HEK293 (cell line): ENCODE measurements at regions not wholly inside any gene's neighbourhood (a gene's known extent, or its start where the extent isn't known, plus 50 kb on each side); places are given as distances from the start of the nearest gene placed in this dataset.
A peak's percentile ranks its signal among the peaks of the same experiment; 100 is the strongest.

ENCODE experiments used
- CTCF ChIA-PET: fragments of 350-600 bp; formaldehyde crosslinking; extraction: SDS; loops from one replicate; lab custom pipeline; 2021; ENCODE audit warnings: antibody characterized with exemption; lab: Yijun Ruan, JAX
- POLR2A ChIA-PET: fragments of 300-600 bp; formaldehyde crosslinking; extraction: SDS; loops from one replicate; lab custom pipeline; 2020; ENCODE audit warnings: antibody characterized with exemption, inconsistent platforms; lab: Yijun Ruan, JAX
- H3K27ac ChIP-seq: fragments of 200-500 bp; sonication (Bioruptor generic); 2 replicates; pipeline ENCODE4 v1.5.1; 2014; ENCODE audit warnings: low read depth, low read length, control low read depth, inconsistent platforms; ENCODE audit errors: extremely low read depth
- H3K36me3 ChIP-seq, 2 experiments: fragments of 200-500 bp in 1 of 2; sonication (Bioruptor generic) in 1 of 2; 1 replicate in 1 of 2; 2 replicates in 1 of 2; pipeline ENCODE4 v1.5.1; 2014 to 2017; ENCODE audit warnings: inconsistent platforms in 2 of 2, low read length in 2 of 2; ENCODE audit not compliant: control insufficient read depth in 2 of 2, insufficient read depth in 1 of 2
- H3K4me1 ChIP-seq: fragments of 200-500 bp; sonication (Bioruptor generic); 2 replicates; pipeline ENCODE4 v1.5.1; 2014; ENCODE audit warnings: mild to moderate bottlenecking, low read length, inconsistent platforms; ENCODE audit not compliant: control insufficient read depth, insufficient read depth
- H3K4me3 ChIP-seq: 2 replicates; pipeline ENCODE4 v1.5.1; 2011; ENCODE audit warnings: low read depth, mild to moderate bottlenecking, control low read depth, low read length, moderate library complexity
- H3K9me3 ChIP-seq: fragments of 200-500 bp; sonication (Bioruptor generic); 2 replicates; pipeline ENCODE4 v1.5.1; 2014; ENCODE audit warnings: low read depth, low read length, inconsistent platforms; ENCODE audit not compliant: control insufficient read depth, insufficient read depth
- BCL11A ChIP-seq: fragments of 450-650 bp; formaldehyde crosslinking; IDR thresholded peaks from 2 replicates; pipeline ENCODE4 v1.5.1; 2016; ENCODE audit warnings: low read depth, missing biosample characterization, missing genetic modification characterization
- BCL6B ChIP-seq: fragments of 450-650 bp; formaldehyde crosslinking; IDR thresholded peaks from 2 replicates; pipeline ENCODE4 v1.5.1; 2017; ENCODE audit warnings: missing biosample characterization, missing genetic modification characterization
- GLIS1 ChIP-seq: fragments of 450-650 bp; formaldehyde crosslinking; IDR thresholded peaks from 2 replicates; pipeline ENCODE4 v1.5.1; 2016; ENCODE audit warnings: missing biosample characterization, missing genetic modification characterization
- HOXC10 ChIP-seq: sonication (generic); formaldehyde crosslinking; IDR thresholded peaks from 2 replicates; pipeline ENCODE4 v1.8.1; 2023; ENCODE audit warnings: mild to moderate bottlenecking, missing genetic modification reagents
- MZF1 ChIP-seq: fragments of 450-650 bp; formaldehyde crosslinking; IDR thresholded peaks from 2 replicates; pipeline ENCODE4 v1.5.1; 2017; ENCODE audit warnings: missing biosample characterization, missing genetic modification characterization, borderline replicate concordance
- PATZ1 ChIP-seq: fragments of 450-650 bp; formaldehyde crosslinking; IDR thresholded peaks from 2 replicates; pipeline ENCODE4 v1.5.1; 2016; ENCODE audit warnings: missing biosample characterization, missing genetic modification characterization
- SETDB1 ChIP-seq: IDR thresholded peaks from one replicate; pipeline ENCODE4 v1.6.1; 2017; ENCODE audit warnings: mild to moderate bottlenecking, low read length, moderate library complexity, mixed read lengths; ENCODE audit not compliant: insufficient read length
- YY1 ChIP-seq: fragments of 450-650 bp; formaldehyde crosslinking; IDR thresholded peaks from 2 replicates; pipeline ENCODE4 v1.5.1; 2018; ENCODE audit warnings: missing biosample characterization, missing genetic modification characterization
- ZBTB21 ChIP-seq: fragments of 450-650 bp; formaldehyde crosslinking; IDR thresholded peaks from 2 replicates; pipeline ENCODE4 v1.5.1; 2017; ENCODE audit warnings: missing biosample characterization, missing genetic modification characterization
- ZFP37 ChIP-seq: fragments of 450-650 bp; formaldehyde crosslinking; IDR thresholded peaks from 2 replicates; pipeline ENCODE4 v1.5.1; 2016; ENCODE audit warnings: missing biosample characterization, missing genetic modification characterization
- ZFP41 ChIP-seq: fragments of 450-650 bp; formaldehyde crosslinking; IDR thresholded peaks from 2 replicates; pipeline ENCODE4 v1.5.1; 2016; ENCODE audit warnings: missing biosample characterization, missing genetic modification characterization, borderline replicate concordance
- ZFP69B ChIP-seq: fragments of 450-650 bp; formaldehyde crosslinking; IDR thresholded peaks from 2 replicates; pipeline ENCODE4 v1.5.1; 2016; ENCODE audit warnings: missing biosample characterization, missing genetic modification characterization
- ZNF202 ChIP-seq: fragments of 450-650 bp; formaldehyde crosslinking; IDR thresholded peaks from 2 replicates; pipeline ENCODE4 v1.5.1; 2016; ENCODE audit warnings: missing biosample characterization, missing genetic modification characterization, borderline replicate concordance
- ZNF214 ChIP-seq: fragments of 450-650 bp; formaldehyde crosslinking; IDR thresholded peaks from 2 replicates; pipeline ENCODE4 v1.5.1; 2017; ENCODE audit warnings: missing biosample characterization, mild to moderate bottlenecking, missing genetic modification characterization, borderline replicate concordance
- ZNF248 ChIP-seq: fragments of 450-650 bp; formaldehyde crosslinking; IDR thresholded peaks from 2 replicates; pipeline ENCODE4 v1.5.1; 2017; ENCODE audit warnings: missing biosample characterization, missing genetic modification characterization
- ZNF341 ChIP-seq: fragments of 450-650 bp; formaldehyde crosslinking; IDR thresholded peaks from 2 replicates; pipeline ENCODE4; 2016; ENCODE audit warnings: low read depth, missing biosample characterization, missing genetic modification characterization
- ZNF362 ChIP-seq: fragments of 450-650 bp; formaldehyde crosslinking; IDR thresholded peaks from 2 replicates; pipeline ENCODE4 v1.5.1; 2016; ENCODE audit warnings: missing biosample characterization, missing genetic modification characterization
- ZNF423 ChIP-seq: fragments of 450-650 bp; formaldehyde crosslinking; IDR thresholded peaks from 2 replicates; pipeline ENCODE4 v1.5.1; 2016; ENCODE audit warnings: missing biosample characterization, missing genetic modification characterization
- ZNF558 ChIP-seq: fragments of 450-650 bp; formaldehyde crosslinking; IDR thresholded peaks from 2 replicates; pipeline ENCODE4 v1.5.1; 2016; ENCODE audit warnings: missing biosample characterization, missing genetic modification characterization
- ZNF560 ChIP-seq: fragments of 450-650 bp; formaldehyde crosslinking; IDR thresholded peaks from 2 replicates; pipeline ENCODE4 v1.5.1; 2017; ENCODE audit warnings: missing biosample characterization, missing genetic modification characterization, borderline replicate concordance
- ZNF610 ChIP-seq: fragments of 450-650 bp; formaldehyde crosslinking; IDR thresholded peaks from 2 replicates; pipeline ENCODE4 v1.5.1; 2016; ENCODE audit warnings: missing biosample characterization, missing genetic modification characterization, borderline replicate concordance
- ZNF830 ChIP-seq: fragments of 450-650 bp; IDR thresholded peaks from 2 replicates; pipeline ENCODE4 v1.5.0; 2018; ENCODE audit warnings: missing biosample characterization, missing genetic modification characterization, low read depth, mild to moderate bottlenecking, moderate library complexity
- TF ChIP-seq, protein P1 (sequence below): fragments of 450-650 bp; formaldehyde crosslinking; IDR thresholded peaks from 2 replicates; pipeline ENCODE4 v1.5.1; 2016; ENCODE audit warnings: missing biosample characterization, missing genetic modification characterization, borderline replicate concordance

DNA sequence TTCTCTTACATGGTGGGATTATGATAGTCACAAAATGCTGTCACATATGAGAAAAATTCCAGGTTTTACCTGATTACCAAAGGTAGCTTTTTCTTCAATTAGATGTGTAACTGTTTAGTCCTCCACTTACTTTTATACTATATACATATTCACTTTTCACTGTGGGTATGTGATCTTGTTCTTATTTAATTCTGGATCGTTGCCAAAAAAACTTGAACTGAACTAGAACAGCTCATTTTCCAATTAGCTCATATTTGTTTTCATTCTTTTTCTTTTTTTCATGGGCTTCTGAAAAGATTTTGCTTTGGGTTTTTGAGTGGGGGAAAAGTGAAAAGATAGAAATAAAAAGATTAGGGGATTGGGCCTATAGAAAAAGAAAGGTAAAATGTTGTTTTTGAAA lies 291.9 kb downstream of the NDFIP2 start:
- Histone ChIP-seq H3K36me3 (no peaks in the 10 kb centered on the region), H3K4me3 (no peak overlapping the region)
- ChIA-PET CTCF (interaction anchor here (0.5 to 1.1 kb wide), 4 partner anchors 94 to 570 kb away, joined by 3 to 4 read pairs (median 4); no protein-coding TSS in a partner anchor), POLR2A (no interaction called here)
- TF ChIP-seq ZNF214 (tag by site-specific recombination) (no peak), ZFP41 (tag by site-specific recombination) (no peak)
- TF ChIP-seq, all 188 proteins: peak for 0
- Histone ChIP-seq H3K27ac (no peak overlapping the region), H3K9me3 (no peaks in the 10 kb centered on the region), H3K4me1 (no peaks in the 10 kb centered on the region)

- no peaks in the 10 kb centered on the region for H3K36me3 ChIP-seq
- H3K27ac ChIP-seq: no peak overlapping the region
- ChIA-PET POLR2A (no interaction called here), CTCF (interaction anchor here (0.6 kb wide), 3 partner anchors 16 to 1235 kb away, joined by 3 to 4 read pairs (median 3); no protein-coding TSS in a partner anchor)
- no peaks in the 10 kb centered on the region for H3K9me3 ChIP-seq
- H3K4me3 ChIP-seq: no peak overlapping the region
- peak; percentile 94 for TF ChIP-seq SETDB1
- TF ChIP-seq, protein P1, sequence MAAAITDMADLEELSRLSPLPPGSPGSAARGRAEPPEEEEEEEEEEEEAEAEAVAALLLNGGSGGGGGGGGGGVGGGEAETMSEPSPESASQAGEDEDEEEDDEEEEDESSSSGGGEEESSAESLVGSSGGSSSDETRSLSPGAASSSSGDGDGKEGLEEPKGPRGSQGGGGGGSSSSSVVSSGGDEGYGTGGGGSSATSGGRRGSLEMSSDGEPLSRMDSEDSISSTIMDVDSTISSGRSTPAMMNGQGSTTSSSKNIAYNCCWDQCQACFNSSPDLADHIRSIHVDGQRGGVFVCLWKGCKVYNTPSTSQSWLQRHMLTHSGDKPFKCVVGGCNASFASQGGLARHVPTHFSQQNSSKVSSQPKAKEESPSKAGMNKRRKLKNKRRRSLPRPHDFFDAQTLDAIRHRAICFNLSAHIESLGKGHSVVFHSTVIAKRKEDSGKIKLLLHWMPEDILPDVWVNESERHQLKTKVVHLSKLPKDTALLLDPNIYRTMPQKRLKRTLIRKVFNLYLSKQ (tag by site-specific recombination): no peak
- H3K4me1 ChIP-seq: no peaks in the 10 kb centered on the region
Measured at GRCh38 chr13:79771493-79771892, 290.5 kb downstream of the NDFIP2 start.

DNA sequence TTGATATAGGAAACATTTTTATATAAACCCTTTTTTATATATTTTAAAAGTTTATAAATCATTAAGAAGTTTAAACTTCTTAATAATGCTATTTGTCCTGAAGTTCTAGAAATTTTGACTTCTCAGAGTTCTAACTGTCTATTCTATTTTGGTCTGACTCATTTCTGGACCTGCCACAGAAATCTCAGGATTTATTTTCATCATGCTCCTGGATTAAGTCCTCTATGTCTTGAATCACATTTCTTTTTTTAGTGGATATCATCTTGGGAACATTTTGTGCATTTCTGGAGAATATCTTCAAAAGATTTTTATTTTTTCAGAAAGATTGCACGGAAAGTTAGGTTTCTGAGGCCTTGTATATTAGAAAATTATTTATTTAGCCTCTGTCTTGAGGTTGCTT lies 289.1 kb downstream of the NDFIP2 start:
- no peak for TF ChIP-seq ZBTB21 (tag by site-specific recombination)
- no peak for TF ChIP-seq ZNF610 (tag by site-specific recombination)
- TF ChIP-seq YY1: no peak
- TF ChIP-seq HOXC10: no peak
- no peak for TF ChIP-seq ZNF830 (tag by site-specific recombination)
- TF ChIP-seq ZNF248 (tag by site-specific recombination): no peak
- CTCF ChIA-PET: no interaction called here
- POLR2A ChIA-PET: interaction anchor here (0.7 kb wide), 1 partner anchor 541 kb away, joined by 7 read pairs; no protein-coding TSS in a partner anchor

GRCh38 chr13:79767126-79767525 lies 286.2 kb downstream of the NDFIP2 start:
- Histone ChIP-seq H3K4me3 (no peak overlapping the region), H3K9me3 (no peaks in the 10 kb centered on the region), H3K4me1 (no peaks in the 10 kb centered on the region), H3K27ac (no peak overlapping the region), H3K36me3 (no peaks in the 10 kb centered on the region)
- ChIA-PET POLR2A (interaction anchor here (1.3 kb wide), 1 partner anchor 21 kb away, joined by 3 read pairs; no protein-coding TSS in a partner anchor), CTCF (interaction anchor here (0.8 to 1.5 kb wide), 2 partner anchors 88 to 596 kb away, joined by 3 to 6 read pairs; no protein-coding TSS in a partner anchor)
- TF ChIP-seq ZNF341 (no peak), ZNF423 (tag by site-specific recombination) (no peak), ZNF202 (tag by site-specific recombination) (no peak), BCL6B (tag by site-specific recombination) (no peak), ZNF558 (tag by site-specific recombination) (no peak), BCL11A (tag by site-specific recombination) (no peak), GLIS1 (tag by site-specific recombination) (no peak), ZNF362 (no peak), ZFP37 (tag by site-specific recombination) (no peak), PATZ1 (tag by site-specific recombination) (no peak), ZFP69B (no peak), MZF1 (tag by site-specific recombination) (no peak), ZNF560 (no peak)

More for the DNA sequence above, 289.1 kb downstream of the NDFIP2 start:
- H3K36me3 ChIP-seq: no peaks in the 10 kb centered on the region
- no peaks in the 10 kb centered on the region for H3K9me3 ChIP-seq
- no peak overlapping the region for H3K4me3 ChIP-seq
- no peak overlapping the region for H3K27ac ChIP-seq
- H3K4me1 ChIP-seq: no peaks in the 10 kb centered on the region
